Sigmoid colon (tissue), 3 donors: ENCODE measurements at regions not wholly inside any gene's neighbourhood (a gene's known extent, or its start where the extent isn't known, plus 50 kb on each side); places are given as distances from the start of the nearest gene placed in this dataset.

ENCODE experiments used
- CTCF ChIP-seq, 4 experiments: fragments of 450-650 bp in 3 of 4; fragments of 200-600 bp in 1 of 4; IDR thresholded peaks; one replicate each; pipeline ENCODE4 v1.5.1; 2016 to 2019; ENCODE audit warnings: antibody characterized with exemption in 4 of 4, mild to moderate bottlenecking in 3 of 4, moderate library complexity in 2 of 4
- POLR2A ChIP-seq, 2 donors: fragments of 450-650 bp; IDR thresholded peaks; one replicate each; pipeline ENCODE4 v1.6.1; 2016; ENCODE audit warnings: antibody characterized with exemption in 2 of 2, mild to moderate bottlenecking in 2 of 2, moderate library complexity in 2 of 2

- TF ChIP-seq CTCF (IDR thresholded peaks at IDR 0.05) (no peak), POLR2A (IDR thresholded peaks at IDR 0.05) (no peak)
These were observed 80.8 kb upstream of the PDE5A start for GRCh38 chr4:119709418-119709817.
